NCI-H2227 treated with DMSO at 0.1 percent for 48 hours (cell line): ENCODE measurements at regions not wholly inside any gene's neighbourhood (a gene's known extent, or its start where the extent isn't known, plus 50 kb on each side); places are given as distances from the start of the nearest gene placed in this dataset.
"Not testable (repeated sequence)": the region's sequence is repeated elsewhere in the genome, so short reads cannot be mapped to it uniquely, and the experiment has no call there.

ENCODE experiments used
- DNase-seq: peaks from one replicate; lab custom pipeline; 2025; lab: John Stamatoyannopoulos, UW

DNA sequence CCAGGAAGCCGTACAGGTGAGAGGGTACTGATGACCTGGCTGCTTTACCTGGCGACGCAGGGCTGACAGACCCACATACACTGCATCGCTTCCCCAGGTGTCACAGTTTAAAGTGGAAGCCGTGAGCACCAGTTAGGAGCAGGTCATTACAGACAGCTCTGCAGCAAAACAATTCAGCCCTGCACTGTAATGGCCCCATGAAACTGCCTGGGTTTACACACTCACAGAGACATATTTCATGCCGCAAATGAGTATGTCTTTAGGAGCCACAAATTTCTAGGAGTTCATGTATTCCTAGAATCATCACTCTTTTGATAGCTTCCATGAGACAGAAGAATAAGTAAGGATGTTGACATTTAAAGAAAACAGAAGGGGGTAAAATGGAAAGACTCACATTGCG lies 723.1 kb downstream of the MATN1 start:
- no peak for DNase-seq

DNA sequence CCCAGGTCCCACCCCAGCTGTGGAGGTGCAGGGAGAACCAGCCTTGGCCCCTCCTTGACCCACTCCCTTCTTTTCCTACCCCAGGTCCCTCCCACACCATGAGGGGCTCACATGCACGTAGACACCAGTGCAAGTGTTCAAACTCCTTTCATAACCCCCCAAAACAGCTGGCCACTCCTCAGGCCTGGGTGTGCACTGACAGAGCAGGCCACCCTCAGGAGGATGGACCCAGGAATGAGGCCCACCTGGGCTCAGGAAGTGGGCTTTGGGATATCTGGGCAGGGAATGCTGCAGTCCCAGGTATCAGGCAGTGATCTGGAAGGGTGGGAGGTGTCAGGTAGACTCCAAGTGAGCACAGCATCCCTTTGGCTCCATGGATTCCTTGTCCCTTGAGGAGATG lies 723.8 kb downstream of the MATN1 start:
- no peak for DNase-seq

DNA sequence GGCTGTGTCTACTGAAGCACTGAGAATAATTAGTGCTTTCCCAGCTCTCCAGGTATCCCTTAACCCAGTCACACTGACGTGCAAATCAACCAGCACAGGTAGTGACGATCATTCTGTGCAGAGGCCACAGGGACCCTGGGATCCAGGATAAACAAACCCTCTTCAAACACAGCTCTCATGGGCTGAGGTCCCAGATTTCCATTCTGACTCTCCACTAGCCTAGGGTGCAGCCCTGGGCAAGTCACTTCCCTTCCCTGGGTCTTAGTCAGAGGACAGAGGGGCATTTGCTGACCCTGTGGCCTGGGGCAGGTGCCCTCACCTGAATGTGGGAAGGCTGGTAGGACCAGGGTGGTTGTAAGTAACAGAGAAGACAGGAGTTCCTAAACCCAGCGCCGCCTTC lies 724.7 kb downstream of the MATN1 start:
- DNase-seq = no peak

DNA sequence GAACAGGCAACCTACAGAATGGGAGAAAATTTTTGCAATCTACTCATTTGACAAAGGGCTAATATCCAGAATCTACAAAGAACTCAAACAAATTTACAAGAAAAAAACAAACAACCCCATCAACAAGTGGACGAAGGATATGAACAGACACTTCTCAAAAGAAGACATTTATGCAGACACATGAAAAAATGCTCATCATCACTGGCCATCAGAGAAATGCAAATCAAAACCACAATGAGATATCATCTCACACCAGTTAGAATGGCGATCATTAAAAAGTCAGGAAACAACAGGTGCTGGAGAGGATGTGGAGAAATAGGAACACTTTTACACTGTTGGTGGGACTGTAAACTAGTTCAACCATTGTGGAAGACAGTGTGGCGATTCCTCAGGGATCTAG lies 725.6 kb downstream of the MATN1 start:
- DNase-seq = not testable (repeated sequence)

DNA sequence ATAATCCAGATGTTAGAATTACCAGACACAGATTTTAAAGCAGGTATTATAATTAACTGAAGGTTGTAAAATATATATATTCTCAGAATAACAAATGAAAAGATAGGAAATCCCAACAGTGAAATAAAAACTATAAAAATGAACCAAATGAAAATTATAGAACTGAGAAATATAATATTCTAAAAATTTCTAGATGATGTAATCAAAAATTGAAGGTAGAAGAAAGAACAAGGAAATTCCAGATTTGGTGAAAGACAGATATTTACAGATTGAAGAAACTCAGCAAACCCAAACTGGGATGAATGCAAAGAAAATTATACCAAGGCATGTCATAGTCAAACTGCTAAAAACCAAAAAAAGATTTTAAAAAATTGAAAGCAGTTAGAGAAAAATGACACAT lies 729.4 kb downstream of the MATN1 start:
- no peak for DNase-seq

DNA sequence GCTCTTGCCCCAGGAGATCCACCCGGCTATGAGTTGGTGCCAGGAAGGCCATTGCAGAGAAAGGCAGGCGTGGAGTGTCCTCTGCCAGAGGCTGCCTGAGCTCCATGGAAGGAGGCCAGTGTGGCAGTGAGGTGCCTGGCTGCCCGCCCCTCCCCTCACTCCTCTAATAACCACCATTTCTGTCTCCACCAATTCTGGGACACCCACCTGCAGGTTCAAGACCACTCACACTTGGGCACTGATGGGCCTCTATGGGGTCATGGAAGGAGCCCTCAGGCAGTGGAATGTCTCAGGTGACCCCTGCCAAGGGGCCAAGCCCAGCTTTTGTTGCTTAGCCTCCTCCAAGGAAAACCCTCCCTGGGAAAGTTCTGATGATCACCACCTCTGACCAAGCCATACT lies 731.6 kb downstream of the MATN1 start:
- DNase-seq = no peak

DNA sequence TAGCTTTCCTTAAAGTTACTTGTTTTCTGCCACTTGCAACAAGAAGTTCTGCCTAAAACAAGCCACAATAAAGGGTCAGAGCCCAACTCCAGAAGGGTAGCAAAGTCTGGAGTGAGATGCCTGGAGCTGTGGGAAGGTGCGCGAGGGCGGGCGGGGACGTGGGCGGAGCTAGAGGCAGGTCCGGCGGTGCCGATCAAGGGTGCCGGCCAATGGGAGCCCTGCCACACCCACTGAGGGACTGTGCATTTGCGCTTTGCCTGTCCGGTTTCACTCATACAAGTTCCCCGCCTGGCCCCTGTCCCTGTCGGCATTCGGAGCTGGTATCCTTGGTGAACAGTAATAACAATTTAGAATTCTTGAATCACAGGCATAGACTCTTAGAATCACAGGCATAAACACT lies 732.4 kb downstream of the MATN1 start:
- no peak for DNase-seq

DNA sequence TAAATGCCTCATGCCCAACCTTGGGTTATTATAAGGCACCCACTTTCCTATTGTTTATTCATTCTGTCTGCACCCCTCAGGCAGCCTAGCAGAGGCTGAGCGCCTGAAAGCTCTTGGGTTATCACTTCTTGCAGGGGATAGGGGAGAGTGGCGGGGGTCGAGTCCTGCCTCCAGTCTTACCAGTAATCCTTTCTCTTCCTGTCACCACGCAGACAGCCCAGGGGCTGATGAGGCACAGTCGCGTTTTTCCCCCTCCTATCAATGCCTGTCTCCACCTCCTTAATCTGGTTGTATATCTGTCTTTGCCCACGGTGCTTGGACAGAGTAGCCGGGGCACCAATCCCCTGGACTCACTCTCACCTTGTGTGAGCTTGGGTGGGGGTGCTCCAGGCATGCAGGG lies 733.1 kb downstream of the MATN1 start:
- DNase-seq = no peak

DNA sequence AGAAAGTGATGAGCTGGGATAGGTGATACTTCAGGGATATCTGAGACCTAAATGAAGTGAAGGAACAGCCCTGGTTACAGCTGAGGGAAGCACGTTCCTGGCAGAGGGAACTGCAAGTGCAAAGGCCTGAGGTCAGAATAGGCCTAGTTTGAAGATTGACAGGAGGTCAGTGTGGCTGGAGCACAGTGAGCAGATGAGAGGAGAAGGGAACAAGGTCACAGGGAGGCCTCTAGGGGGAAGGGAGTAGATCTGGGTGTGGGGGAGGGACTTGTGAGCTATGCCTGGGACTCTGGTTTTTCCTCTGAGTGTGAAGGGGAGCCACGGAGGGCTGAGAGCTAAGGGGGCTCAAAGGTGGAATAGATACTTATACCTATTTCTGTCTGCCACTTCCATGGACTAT lies 736.4 kb downstream of the MATN1 start:
- DNase-seq = no peak

DNA sequence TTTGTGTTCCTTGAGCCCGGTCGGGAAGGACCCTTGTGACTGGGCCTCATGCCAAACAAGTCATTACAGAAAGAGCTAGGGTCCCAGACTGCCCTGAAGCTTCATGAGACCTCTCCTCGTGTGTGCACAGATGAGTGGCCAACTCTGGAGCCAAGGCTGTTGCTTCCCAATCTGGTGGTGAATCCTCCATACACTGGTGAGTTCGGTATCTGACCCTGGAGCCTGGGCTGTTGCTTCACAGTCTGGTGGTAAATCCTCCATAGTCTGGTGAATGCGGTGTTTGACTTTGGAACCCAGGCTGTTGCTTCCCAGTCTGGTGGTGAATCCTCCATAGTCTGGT lies 737.8 kb downstream of the MATN1 start:
- DNase-seq = no peak

DNA sequence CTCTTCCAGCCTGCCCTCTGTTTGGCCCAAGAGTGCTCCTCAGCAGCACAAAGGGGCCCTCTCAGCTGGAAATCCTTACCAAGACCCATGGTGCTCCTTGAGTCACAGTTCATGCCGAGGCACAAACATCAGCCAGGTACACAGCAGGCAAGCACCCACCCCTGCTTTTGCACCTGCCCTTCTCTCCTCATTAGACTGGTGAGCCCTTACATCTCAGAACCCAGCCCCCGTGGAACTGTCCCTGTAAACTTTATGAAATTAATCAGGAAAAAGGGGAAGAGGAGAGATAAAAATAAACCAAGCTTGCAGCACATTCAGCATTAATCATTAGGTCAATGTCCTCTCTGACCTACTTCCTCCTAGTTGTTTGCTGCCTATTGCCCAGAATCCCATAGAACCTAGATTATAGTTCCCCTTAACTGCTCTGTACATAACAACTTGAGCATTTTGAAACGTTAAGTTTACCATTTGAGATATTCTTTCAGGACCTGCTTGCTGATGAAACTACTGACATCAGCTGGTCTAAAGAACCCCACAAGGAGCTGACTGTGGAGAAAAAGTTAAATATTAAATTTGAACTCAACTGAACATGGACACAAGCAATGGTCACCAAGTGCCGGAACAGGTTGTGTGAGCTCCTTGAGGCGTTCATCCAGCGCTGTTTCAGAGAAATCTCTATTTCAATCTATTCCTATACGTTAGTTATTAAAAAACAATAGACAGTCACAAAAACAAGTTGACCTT lies 738.4 kb downstream of the MATN1 start:
- DNase-seq = no peak

DNA sequence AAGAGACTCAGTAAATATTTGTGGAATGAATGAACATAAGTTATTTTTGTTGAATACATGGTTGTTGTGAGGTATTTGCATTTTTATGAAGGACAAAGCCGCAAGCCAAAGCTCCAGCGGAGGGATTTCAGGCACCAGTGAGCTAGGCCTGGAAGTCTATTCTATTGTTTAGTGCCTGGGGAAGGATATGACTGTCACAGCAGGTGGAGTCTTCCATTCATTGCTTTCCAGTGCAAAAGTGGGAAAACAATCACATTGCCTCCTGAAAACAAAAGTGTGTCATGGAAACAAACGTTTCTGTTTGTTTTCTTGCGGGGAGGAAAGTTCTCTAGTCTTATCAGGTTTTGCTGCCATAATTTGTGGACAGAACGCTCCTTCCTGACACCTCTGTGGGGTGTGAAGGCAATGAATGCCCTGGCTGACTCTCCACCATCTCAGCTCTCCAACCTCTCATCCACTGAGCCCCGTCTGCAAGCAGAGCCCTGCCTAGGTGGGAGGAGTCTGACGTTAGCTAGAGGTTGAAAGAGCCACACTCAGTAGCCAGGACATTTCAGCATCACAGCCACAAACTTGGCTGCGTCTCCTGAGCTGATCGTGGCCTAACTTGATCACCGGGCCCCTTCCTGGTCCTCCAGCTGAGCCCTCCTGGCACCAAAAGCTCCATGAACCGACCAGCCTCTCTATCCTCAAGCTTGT lies 739.1 kb downstream of the MATN1 start:
- DNase-seq = no peak

DNA sequence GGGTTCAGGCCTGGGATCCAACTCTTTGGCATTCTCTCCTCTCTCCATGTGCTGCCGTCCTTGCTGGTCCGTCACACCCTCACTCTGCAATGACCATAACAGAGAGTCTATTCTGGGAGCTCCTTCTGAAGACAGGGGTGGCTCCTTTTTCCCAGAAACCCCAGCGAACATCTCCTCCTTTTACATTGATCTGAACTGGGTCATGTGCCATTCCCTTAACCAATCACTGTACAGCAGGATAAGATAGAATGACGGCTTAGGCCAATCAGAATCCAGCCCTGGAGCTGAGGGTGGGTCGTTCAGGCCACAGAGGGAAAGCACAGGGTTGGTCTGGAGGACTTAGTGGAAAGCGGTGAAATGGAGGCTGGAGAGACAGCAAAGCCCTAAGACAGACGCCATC lies 740.1 kb downstream of the MATN1 start:
- DNase-seq = no peak

DNA sequence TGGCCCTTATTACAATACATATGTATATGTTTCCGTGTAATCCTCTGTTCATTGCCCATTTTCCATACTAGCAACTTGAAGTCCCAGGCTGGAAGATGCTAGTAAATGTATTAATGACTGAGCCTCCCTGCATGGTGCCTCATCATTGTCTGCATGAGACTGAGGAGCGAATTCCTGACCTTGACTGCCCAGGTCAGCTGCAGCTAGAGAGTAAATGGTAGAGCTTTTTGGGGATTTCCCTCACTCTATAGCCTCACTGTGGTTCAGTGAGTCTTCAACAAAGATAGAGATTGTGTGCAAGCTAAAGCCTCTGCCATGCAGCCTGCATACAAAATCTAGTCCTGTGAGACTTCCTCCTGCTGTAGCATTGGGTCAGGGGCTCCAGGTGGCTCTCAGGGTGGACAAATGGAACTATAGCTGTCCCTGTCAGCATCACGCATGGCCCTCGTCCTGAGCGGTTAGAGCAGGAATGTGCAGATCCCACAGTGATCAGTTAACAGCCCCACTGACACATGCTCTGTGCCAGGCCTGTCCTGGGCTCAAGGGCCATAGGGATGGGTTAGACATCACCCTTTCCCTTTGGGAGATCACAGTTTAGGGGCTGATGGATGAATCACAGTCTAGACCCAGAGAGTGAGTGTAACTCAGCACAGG lies 741.7 kb downstream of the MATN1 start:
- DNase-seq = no peak

DNA sequence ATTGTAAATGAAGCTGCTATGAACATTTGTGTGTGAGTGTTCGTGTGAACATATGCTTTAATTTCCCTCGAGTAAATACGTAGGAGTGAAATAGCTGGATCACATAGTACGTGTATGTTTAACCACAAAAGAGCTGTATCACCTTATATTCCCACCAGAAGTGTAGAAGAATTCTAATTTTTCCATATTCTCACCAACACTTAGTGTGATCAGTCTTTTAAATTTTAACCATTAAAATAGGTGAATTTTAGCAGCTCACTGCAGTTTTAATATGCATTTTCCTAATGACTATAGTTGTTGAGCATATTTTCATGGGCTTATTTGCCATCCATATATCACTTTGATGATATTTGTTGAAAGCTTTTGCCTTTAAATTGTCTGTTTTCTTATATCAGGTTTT lies 741.2 kb downstream of the PTPRU start:
- no peak for DNase-seq

DNA sequence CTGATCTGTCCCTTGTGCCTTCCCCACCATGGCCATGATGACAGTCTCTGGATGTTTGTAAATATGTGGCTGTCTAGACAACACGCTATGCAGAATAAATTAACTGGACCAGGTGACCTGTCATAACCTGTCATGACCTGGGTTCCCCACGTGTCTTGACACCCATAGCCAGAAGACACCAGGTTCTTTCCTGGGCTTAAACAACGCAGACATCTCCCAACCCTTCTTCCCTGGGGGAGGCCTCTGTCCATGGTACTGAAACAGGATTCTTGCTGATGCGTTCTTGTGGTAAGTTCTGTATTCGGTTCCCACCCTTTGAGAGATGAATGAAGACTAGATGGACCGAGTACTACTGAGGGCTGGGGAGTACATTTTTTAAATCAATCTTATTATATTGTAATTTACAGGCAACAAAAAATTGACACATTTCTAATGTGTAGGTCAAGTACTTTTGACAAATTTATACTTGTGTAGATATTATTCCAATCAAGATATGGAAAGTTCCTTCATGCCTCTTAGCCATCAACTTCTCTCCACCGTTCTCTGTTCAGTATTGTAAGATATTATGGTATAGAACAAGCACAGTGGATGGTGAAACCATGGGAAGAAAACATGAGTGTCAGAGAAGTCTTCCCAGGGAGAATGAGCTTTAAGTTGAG lies 738.8 kb downstream of the PTPRU start:
- DNase-seq = no peak

DNA sequence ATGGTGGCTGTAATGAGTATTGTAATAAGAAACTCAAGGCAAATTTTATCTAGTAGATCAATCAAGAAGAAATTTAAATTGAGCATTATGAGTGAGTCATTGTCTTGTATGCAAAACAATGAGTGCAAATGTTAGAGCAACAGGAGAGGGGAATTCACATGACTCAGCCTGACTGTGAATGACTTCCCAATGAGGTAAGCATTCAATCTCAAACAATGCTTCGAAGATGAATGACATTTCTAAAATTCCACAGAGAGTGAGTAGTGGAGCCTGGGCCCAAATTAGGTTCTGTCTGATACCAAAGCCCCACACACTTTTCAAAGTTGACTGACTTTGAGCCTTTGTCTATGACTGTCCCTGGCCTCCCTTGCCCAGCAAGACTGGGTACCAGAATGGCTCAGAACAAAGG lies 738.0 kb downstream of the PTPRU start:
- DNase-seq = no peak

DNA sequence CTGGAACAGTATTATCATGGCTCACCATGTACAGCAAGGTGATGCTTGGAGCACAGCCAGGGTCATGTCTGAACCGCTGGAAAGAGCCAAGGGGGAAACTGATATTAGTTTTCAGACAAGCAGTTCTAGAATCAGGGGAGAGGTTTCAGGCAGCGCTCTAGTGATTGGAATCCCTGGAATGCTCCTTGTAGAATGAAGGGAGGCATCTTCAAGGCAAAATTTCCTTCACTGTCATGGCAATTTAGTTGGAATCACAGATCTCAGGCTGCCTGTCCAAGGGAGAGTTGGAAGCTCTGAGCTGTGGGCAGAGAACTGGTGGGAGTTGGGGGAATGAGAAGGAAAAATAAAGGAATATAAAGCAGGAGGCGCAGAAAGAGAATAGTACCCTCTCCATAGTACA lies 737.1 kb downstream of the PTPRU start:
- DNase-seq = no peak

DNA sequence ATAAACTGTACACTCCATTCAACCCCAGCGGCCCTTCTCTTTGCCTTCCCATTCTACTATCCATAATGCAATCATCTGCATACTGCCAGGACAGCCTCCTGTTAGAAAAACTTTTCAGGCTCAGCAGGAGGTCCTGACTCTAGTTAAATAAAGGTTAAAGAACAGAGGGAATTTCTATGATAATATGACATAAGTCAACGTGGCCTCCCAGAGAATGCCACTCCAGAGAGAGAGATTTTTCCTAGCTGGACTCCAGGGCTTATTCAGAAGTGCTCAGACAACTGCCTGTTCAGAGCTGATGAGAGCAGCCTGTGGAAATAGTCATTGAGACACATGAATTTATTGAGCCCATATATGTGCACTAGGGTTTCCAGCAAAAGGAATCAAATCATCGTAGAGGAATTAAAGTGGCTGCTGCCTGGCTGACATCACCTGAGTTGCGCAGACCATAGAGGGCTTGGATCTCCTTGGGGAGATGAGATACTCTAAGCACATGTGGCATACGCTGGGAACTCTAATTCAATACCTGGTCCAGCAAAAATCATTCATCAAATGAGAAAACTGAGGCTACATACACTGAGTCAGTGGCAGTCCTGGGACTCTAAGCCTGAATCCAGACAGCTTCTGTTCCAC lies 736.2 kb downstream of the PTPRU start:
- DNase-seq = no peak

DNA sequence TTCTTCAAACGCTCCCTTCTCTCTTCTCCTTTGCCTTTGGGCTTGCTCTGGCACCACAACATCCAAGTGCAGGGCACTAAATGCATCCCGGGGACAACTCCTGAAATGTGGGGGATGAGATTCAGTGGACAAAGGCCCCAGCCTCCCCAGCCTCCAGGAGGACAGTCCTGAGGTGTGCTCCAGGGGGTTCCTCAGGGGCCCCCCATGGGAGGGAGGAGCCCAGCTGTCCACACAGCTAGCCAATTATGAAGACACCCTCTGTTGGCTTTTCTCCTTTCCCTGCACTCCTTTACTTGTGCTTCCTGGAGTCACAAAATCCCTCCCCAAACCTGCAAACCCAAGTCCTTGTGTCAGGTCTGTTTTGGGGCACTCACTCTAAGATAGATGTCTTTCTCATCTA lies 735.4 kb downstream of the PTPRU start:
- DNase-seq = no peak

DNA sequence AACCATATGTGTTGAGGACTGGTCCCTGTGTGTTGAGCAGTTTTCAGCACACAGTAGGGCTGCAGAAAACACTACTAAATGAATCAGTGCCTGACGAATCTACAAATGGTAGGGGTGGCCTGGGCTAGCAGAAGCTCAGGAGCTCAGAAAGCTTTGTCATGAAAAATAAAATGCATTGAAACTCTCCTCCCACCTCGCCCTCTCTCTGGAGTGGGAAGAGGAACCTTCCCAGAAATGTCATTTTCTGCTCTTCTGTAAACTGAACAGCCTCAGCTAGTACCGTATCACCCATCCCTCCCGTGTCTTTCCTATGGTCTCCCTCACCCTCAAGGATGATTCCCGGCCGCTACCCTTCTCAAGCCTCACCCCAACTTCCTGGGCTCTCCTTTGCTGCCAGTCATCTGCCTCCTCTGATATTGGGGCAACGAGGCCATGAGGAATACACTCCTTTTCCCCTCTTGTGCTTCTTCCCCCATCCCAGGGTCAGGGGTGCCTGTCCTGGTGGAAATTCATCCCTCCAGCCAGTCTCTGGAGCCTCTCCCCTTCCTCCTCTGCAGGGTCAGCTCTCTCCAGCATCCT lies 734.5 kb downstream of the PTPRU start:
- no peak for DNase-seq

DNA sequence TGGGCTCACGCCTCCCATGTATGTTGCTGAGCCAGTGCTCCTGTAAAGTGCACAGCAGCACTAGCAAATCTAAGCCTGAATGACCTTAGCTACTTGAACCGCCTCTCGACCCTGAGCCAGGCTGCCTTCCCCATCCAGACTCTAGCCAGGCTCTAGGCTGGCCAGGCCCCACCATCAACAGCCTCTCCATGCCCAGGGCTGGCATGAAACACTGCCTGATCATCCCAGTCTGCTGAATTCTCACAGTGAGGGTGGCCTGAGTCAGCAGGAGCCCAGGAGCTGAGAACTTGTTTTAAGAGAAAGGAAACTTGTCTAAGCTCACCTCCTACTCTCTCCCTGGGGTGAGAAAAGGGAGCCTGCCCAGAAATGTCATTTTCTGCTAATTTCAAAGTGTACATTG lies 733.3 kb downstream of the PTPRU start:
- no peak for DNase-seq
